HEK293 (cell line): ENCODE measurements at regions not wholly inside any gene's neighbourhood (a gene's known extent, or its start where the extent isn't known, plus 50 kb on each side); places are given as distances from the start of the nearest gene placed in this dataset.

ENCODE experiments used
- CTCF ChIA-PET: fragments of 350-600 bp; formaldehyde crosslinking; extraction: SDS; loops from one replicate; lab custom pipeline; 2021; ENCODE audit warnings: antibody characterized with exemption; lab: Yijun Ruan, JAX
- POLR2A ChIA-PET: fragments of 300-600 bp; formaldehyde crosslinking; extraction: SDS; loops from one replicate; lab custom pipeline; 2020; ENCODE audit warnings: antibody characterized with exemption, inconsistent platforms; lab: Yijun Ruan, JAX
- H3K27ac ChIP-seq: fragments of 200-500 bp; sonication (Bioruptor generic); 2 replicates; pipeline ENCODE4 v1.5.1; 2014; ENCODE audit warnings: low read depth, low read length, control low read depth, inconsistent platforms; ENCODE audit errors: extremely low read depth
- H3K36me3 ChIP-seq, 2 experiments: fragments of 200-500 bp in 1 of 2; sonication (Bioruptor generic) in 1 of 2; 1 replicate in 1 of 2; 2 replicates in 1 of 2; pipeline ENCODE4 v1.5.1; 2014 to 2017; ENCODE audit warnings: inconsistent platforms in 2 of 2, low read length in 2 of 2; ENCODE audit not compliant: control insufficient read depth in 2 of 2, insufficient read depth in 1 of 2
- H3K4me1 ChIP-seq: fragments of 200-500 bp; sonication (Bioruptor generic); 2 replicates; pipeline ENCODE4 v1.5.1; 2014; ENCODE audit warnings: mild to moderate bottlenecking, low read length, inconsistent platforms; ENCODE audit not compliant: control insufficient read depth, insufficient read depth
- H3K4me3 ChIP-seq: 2 replicates; pipeline ENCODE4 v1.5.1; 2011; ENCODE audit warnings: low read depth, mild to moderate bottlenecking, control low read depth, low read length, moderate library complexity
- H3K9me3 ChIP-seq: fragments of 200-500 bp; sonication (Bioruptor generic); 2 replicates; pipeline ENCODE4 v1.5.1; 2014; ENCODE audit warnings: low read depth, low read length, inconsistent platforms; ENCODE audit not compliant: control insufficient read depth, insufficient read depth
- FEZF1 ChIP-seq: fragments of 450-650 bp; formaldehyde crosslinking; IDR thresholded peaks from 2 replicates; pipeline ENCODE4 v1.5.1; 2016; ENCODE audit warnings: missing biosample characterization, missing genetic modification characterization
- IKZF3 ChIP-seq: fragments of 450-650 bp; IDR thresholded peaks from 2 replicates; pipeline ENCODE4 v1.5.0; 2018; ENCODE audit warnings: missing biosample characterization, mild to moderate bottlenecking, missing genetic modification characterization, moderate library complexity
- KLF16 ChIP-seq: fragments of 450-650 bp; formaldehyde crosslinking; IDR thresholded peaks from 2 replicates; pipeline ENCODE4 v1.5.1; 2017; ENCODE audit warnings: missing biosample characterization, missing genetic modification characterization
- OSR2 ChIP-seq: fragments of 450-650 bp; formaldehyde crosslinking; IDR thresholded peaks from 2 replicates; pipeline ENCODE4 v1.5.1; 2016; ENCODE audit warnings: missing biosample characterization, missing genetic modification characterization
- ZFP37 ChIP-seq: fragments of 450-650 bp; formaldehyde crosslinking; IDR thresholded peaks from 2 replicates; pipeline ENCODE4 v1.5.1; 2016; ENCODE audit warnings: missing biosample characterization, missing genetic modification characterization
- ZFP69B ChIP-seq: fragments of 450-650 bp; formaldehyde crosslinking; IDR thresholded peaks from 2 replicates; pipeline ENCODE4 v1.5.1; 2016; ENCODE audit warnings: missing biosample characterization, missing genetic modification characterization
- ZNF16 ChIP-seq: fragments of 450-650 bp; formaldehyde crosslinking; IDR thresholded peaks from 2 replicates; pipeline ENCODE4 v1.5.1; 2016; ENCODE audit warnings: low read depth, missing biosample characterization, missing genetic modification characterization
- ZNF169 ChIP-seq: fragments of 450-650 bp; formaldehyde crosslinking; IDR thresholded peaks from 2 replicates; pipeline ENCODE4 v1.5.1; 2016; ENCODE audit warnings: missing biosample characterization, missing genetic modification characterization
- ZNF202 ChIP-seq: fragments of 450-650 bp; formaldehyde crosslinking; IDR thresholded peaks from 2 replicates; pipeline ENCODE4 v1.5.1; 2016; ENCODE audit warnings: missing biosample characterization, missing genetic modification characterization, borderline replicate concordance
- ZNF23 ChIP-seq: fragments of 450-650 bp; formaldehyde crosslinking; IDR thresholded peaks from 2 replicates; pipeline ENCODE4 v1.5.1; 2016; ENCODE audit warnings: missing biosample characterization, missing genetic modification characterization, borderline replicate concordance
- ZNF350 ChIP-seq: fragments of 450-650 bp; formaldehyde crosslinking; IDR thresholded peaks from 2 replicates; pipeline ENCODE4 v1.5.0; 2017; ENCODE audit warnings: missing biosample characterization, mild to moderate bottlenecking, missing genetic modification characterization
- ZNF354C ChIP-seq: fragments of 450-650 bp; formaldehyde crosslinking; IDR thresholded peaks from 2 replicates; pipeline ENCODE4 v1.5.1; 2016; ENCODE audit warnings: missing biosample characterization, missing genetic modification characterization, low read depth, borderline replicate concordance
- ZNF433 ChIP-seq: fragments of 450-650 bp; formaldehyde crosslinking; IDR thresholded peaks from 2 replicates; pipeline ENCODE4 v1.5.1; 2016; ENCODE audit warnings: missing biosample characterization, missing genetic modification characterization, low read depth
- ZNF473 ChIP-seq: fragments of 450-650 bp; formaldehyde crosslinking; IDR thresholded peaks from 2 replicates; pipeline ENCODE4 v1.5.1; 2017; ENCODE audit warnings: missing biosample characterization, missing genetic modification characterization
- ZNF48 ChIP-seq: fragments of 450-650 bp; formaldehyde crosslinking; IDR thresholded peaks from 2 replicates; pipeline ENCODE4 v1.5.1; 2016; ENCODE audit warnings: missing biosample characterization, missing genetic modification characterization
- ZNF521 ChIP-seq: fragments of 450-650 bp; formaldehyde crosslinking; IDR thresholded peaks from 2 replicates; pipeline ENCODE4 v1.5.1; 2017; ENCODE audit warnings: missing biosample characterization, mild to moderate bottlenecking, missing genetic modification characterization
- ZNF626 ChIP-seq: fragments of 450-650 bp; sonication (Bioruptor Pico); formaldehyde crosslinking; IDR thresholded peaks from 2 replicates; pipeline ENCODE4 v1.5.1; 2018; ENCODE audit warnings: missing biosample characterization, missing genetic modification characterization, inconsistent platforms
- ZNF677 ChIP-seq: fragments of 450-650 bp; IDR thresholded peaks from 2 replicates; pipeline ENCODE4 v1.5.0; 2018; ENCODE audit warnings: missing biosample characterization, mild to moderate bottlenecking, missing genetic modification characterization, moderate library complexity
- ZNF776 ChIP-seq: fragments of 450-650 bp; formaldehyde crosslinking; IDR thresholded peaks from 2 replicates; pipeline ENCODE4 v1.5.0; 2017; ENCODE audit warnings: missing biosample characterization, missing genetic modification characterization, borderline replicate concordance
- ZNF785 ChIP-seq: fragments of 450-650 bp; formaldehyde crosslinking; IDR thresholded peaks from 2 replicates; pipeline ENCODE4 v1.5.1; 2016; ENCODE audit warnings: missing biosample characterization, missing genetic modification characterization
- TF ChIP-seq, protein P1 (sequence below): fragments of 450-650 bp; formaldehyde crosslinking; IDR thresholded peaks from 2 replicates; pipeline ENCODE4 v1.5.1; 2016; ENCODE audit warnings: missing biosample characterization, missing genetic modification characterization

DNA sequence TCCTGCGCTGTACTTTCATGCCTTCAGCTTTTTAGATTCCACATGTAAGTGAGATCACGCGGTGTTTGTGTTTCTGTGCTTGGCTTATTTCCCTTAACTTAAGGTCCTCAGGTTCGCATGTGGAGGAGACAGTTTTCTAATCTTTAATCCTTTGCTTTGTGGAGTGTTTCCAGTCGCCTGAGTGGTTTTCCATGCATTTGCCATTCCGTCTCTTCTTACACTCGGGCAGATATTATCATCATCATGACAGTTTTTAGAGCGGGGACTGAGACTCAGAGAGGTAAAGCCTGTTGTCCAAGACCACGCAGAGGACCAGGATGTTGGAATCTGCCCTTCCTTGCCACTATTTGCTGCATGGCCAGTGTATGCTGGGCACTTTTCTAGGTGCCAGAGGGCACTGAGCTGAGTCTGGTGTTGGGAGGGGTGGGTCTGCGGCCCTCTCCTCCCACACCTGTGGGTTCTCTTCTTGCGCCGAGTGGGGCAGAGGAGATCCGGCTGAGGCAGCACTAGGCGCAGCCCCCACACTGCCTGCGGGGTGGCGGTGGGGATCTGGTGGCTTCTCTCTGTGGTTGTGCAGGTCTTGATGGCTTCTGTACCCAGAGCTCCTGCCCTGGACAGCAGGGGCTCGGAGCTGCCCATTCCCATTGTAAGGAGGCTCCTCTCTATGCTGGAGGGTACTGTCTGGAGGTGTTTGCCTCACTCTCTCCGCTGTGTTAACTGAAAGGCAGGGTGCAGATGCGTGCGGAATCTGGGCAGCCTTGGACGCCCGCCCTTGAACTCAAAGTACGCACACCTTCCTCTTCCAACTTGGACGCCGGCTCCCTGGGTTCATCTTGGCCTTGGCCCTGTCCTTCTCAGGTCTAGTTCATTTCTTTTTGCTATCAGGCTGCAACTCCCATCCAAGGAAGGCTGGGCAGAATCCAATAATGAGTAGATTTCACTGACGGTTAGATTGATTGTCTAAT is 156.0 kb upstream of the RGMA start (continued):
- TF ChIP-seq ZNF521 (tag by site-specific recombination) (no peak), ZNF785 (tag by site-specific recombination) (no peak), ZNF626 (tag by site-specific recombination) (no peak), OSR2 (tag by site-specific recombination) (no peak), ZFP69B (tag by site-specific recombination) (no peak), IKZF3 (no peak), ZNF169 (tag by site-specific recombination) (no peak), FEZF1 (tag by site-specific recombination) (no peak), ZNF350 (tag by site-specific recombination) (no peak), ZNF23 (no peak), ZNF48 (tag by site-specific recombination) (no peak)

- H3K4me1 ChIP-seq, result no peaks in the 10 kb centered on the region
- H3K36me3 ChIP-seq, result no peaks in the 10 kb centered on the region
- H3K4me3 ChIP-seq, result no peak overlapping the region
- POLR2A ChIA-PET, result no interaction called here
- H3K27ac ChIP-seq, result no peak overlapping the region
- CTCF ChIA-PET, result no interaction called here
- H3K9me3 ChIP-seq, result no peaks in the 10 kb centered on the region
- TF ChIP-seq ZFP37 (tag by site-specific recombination) (no peak), ZNF521 (tag by site-specific recombination) (no peak), ZNF202 (tag by site-specific recombination) (no peak), ZNF23 (no peak), ZNF433 (tag by site-specific recombination) (no peak), ZNF677 (tag by site-specific recombination) (no peak), ZNF16 (tag by site-specific recombination) (no peak), ZNF354C (no peak), KLF16 (tag by site-specific recombination) (no peak), ZNF776 (tag by site-specific recombination) (no peak)
- TF ChIP-seq, protein P1, sequence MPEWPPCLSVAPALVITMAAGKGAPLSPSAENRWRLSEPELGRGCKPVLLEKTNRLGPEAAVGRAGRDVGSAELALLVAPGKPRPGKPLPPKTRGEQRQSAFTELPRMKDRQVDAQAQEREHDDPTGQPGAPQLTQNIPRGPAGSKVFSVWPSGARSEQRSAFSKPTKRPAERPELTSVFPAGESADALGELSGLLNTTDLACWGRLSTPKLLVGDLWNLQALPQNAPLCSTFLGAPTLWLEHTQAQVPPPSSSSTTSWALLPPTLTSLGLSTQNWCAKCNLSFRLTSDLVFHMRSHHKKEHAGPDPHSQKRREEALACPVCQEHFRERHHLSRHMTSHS (tag by site-specific recombination), result no peak
- TF ChIP-seq, all 188 proteins: peak for 0
Measured at GRCh38 chr15:93243573-93243972, 154.6 kb upstream of the RGMA start.

DNA sequence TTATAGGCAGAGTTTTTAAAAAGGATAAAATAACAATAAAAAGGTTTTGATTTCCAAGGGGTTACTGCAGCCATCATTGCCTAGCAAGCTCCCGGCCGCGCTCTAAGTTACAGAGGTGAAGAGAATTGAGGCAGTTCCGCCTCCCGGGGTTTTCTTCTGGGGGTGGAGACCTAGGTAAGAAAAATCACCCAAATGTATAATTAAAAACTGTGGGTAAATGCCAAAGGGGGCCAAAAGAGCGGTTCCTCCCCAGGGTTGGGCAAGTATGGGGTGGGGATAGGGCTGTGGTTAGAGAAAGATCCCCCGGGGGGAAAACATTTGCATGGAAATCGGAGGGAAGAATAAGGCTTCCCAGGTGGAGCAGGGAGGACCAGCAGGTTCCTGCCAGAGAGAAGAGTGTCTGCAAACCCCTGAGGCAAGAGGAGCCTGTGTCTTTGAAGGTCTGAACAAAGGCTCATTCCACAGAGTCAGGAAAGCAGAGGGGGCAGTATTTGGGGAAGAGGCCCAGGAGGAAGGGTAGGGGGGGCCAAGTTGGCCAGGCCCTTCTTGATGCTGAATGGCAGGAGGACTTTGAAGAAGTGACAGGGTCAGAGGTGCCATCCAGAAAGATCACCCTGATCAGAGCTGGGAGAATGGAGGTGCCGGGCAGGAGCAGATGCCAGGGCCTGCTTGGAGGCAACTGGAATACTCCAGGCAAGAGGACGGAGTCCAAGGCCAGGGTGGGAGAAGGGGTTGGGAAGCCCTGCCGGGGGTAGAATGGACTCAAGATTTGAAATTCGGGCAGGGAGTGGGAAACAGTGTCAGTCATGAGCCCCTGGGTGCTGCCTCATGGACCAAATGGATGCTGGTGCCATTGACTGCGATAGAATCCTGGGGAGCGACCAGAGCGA is 152.9 kb upstream of the RGMA start:
- no peak for TF ChIP-seq ZNF473 (tag by site-specific recombination)
- Histone ChIP-seq H3K4me3 (no peak overlapping the region), H3K4me1 (no peaks in the 10 kb centered on the region), H3K9me3 (no peaks in the 10 kb centered on the region), H3K27ac (no peak overlapping the region), H3K36me3 (no peaks in the 10 kb centered on the region)
- POLR2A ChIA-PET, result no interaction called here
- CTCF ChIA-PET, result no interaction called here
